Ishikawa (cell line): ENCODE measurements at regions not wholly inside any gene's neighbourhood (a gene's known extent, or its start where the extent isn't known, plus 50 kb on each side); places are given as distances from the start of the nearest gene placed in this dataset.

Source experiments
- CREB1 ChIP-seq: IDR thresholded peaks from 2 replicates; pipeline ENCODE4 v1.6.1; 2012; ENCODE audit warnings: low read depth
- NFIC ChIP-seq: IDR thresholded peaks from 2 replicates; pipeline ENCODE4 v1.6.1; 2012
- RAD21 ChIP-seq: IDR thresholded peaks from 2 replicates; pipeline ENCODE4 v1.6.1; 2012; ENCODE audit warnings: low read depth
- YY1 ChIP-seq: IDR thresholded peaks from 2 replicates; pipeline ENCODE4 v1.6.1; 2012; ENCODE audit warnings: low read depth
- ZBTB7A ChIP-seq: IDR thresholded peaks from 2 replicates; pipeline ENCODE4 v1.6.1; 2012; ENCODE audit warnings: low read depth
- TF ChIP-seq, protein P1 (sequence below): IDR thresholded peaks from 2 replicates; pipeline ENCODE4 v1.6.1; 2012; ENCODE audit warnings: low read depth, mild to moderate bottlenecking

GRCh38 chr5:99639905-99640304 is 711.1 kb upstream of the CHD1 start:
- TF ChIP-seq, protein P1, sequence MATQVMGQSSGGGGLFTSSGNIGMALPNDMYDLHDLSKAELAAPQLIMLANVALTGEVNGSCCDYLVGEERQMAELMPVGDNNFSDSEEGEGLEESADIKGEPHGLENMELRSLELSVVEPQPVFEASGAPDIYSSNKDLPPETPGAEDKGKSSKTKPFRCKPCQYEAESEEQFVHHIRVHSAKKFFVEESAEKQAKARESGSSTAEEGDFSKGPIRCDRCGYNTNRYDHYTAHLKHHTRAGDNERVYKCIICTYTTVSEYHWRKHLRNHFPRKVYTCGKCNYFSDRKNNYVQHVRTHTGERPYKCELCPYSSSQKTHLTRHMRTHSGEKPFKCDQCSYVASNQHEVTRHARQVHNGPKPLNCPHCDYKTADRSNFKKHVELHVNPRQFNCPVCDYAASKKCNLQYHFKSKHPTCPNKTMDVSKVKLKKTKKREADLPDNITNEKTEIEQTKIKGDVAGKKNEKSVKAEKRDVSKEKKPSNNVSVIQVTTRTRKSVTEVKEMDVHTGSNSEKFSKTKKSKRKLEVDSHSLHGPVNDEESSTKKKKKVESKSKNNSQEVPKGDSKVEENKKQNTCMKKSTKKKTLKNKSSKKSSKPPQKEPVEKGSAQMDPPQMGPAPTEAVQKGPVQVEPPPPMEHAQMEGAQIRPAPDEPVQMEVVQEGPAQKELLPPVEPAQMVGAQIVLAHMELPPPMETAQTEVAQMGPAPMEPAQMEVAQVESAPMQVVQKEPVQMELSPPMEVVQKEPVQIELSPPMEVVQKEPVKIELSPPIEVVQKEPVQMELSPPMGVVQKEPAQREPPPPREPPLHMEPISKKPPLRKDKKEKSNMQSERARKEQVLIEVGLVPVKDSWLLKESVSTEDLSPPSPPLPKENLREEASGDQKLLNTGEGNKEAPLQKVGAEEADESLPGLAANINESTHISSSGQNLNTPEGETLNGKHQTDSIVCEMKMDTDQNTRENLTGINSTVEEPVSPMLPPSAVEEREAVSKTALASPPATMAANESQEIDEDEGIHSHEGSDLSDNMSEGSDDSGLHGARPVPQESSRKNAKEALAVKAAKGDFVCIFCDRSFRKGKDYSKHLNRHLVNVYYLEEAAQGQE = no peak
- TF ChIP-seq YY1 = no peak
- TF ChIP-seq RAD21 = no peak
- no peak for TF ChIP-seq CREB1
- no peak for TF ChIP-seq ZBTB7A
- TF ChIP-seq NFIC = no peak
